A673 (cell line): ENCODE measurements at regions not wholly inside any gene's neighbourhood (a gene's known extent, or its start where the extent isn't known, plus 50 kb on each side); places are given as distances from the start of the nearest gene placed in this dataset.

ENCODE experiments used
- BruUV-seq: library from RNA; stranded (reverse); fragments of 400-500 nt; replicated peaks from 2 replicates; lab custom pipeline; 2021; lab: Mats Ljungman, UMichigan
- CTCF ChIA-PET: fragments of 300-600 bp; sonication (Branson Sonifier 250); formaldehyde crosslinking; loops from one replicate; lab custom pipeline; 2022; ENCODE audit warnings: antibody characterized with exemption; lab: Charles Lee
- POLR2A ChIA-PET: fragments of 300-600 bp; sonication (Branson Sonifier 250); formaldehyde crosslinking; loops from one replicate; lab custom pipeline; 2022; ENCODE audit warnings: antibody characterized with exemption; ENCODE audit not compliant: low non-redundant PET; lab: Charles Lee
- DNase-seq: peaks from one replicate; pipeline ENCODE4 v3.0.0-alpha.2; 2015; ENCODE audit warnings: low spot score
- H3K27ac ChIP-seq: fragments of 200-600 bp; sonication (generic); 2 replicates; pipeline ENCODE4 v1.5.1; 2016; ENCODE audit warnings: mixed run types, low read depth, mild to moderate bottlenecking, mixed read lengths, antibody characterized with exemption, low read length; ENCODE audit not compliant: poor library complexity, severe bottlenecking
- H3K27me3 ChIP-seq: fragments of 200-600 bp; sonication (generic); replicated peaks from 2 replicates; pipeline ENCODE4 v1.6.1; 2017; ENCODE audit warnings: mixed run types, low read depth, mild to moderate bottlenecking, mixed read lengths, antibody characterized with exemption, low read length; ENCODE audit not compliant: insufficient read depth, poor library complexity
- H3K36me3 ChIP-seq: fragments of 200-600 bp; sonication (generic); 2 replicates; pipeline ENCODE4 v1.6.1; 2016; ENCODE audit warnings: mixed run types, mild to moderate bottlenecking, mixed read lengths, antibody characterized with exemption, low read length; ENCODE audit not compliant: insufficient read depth, poor library complexity, severe bottlenecking
- H3K4me1 ChIP-seq: fragments of 200-600 bp; sonication (generic); 2 replicates; pipeline ENCODE4 v1.6.1; 2017; ENCODE audit warnings: mixed run types, mild to moderate bottlenecking, mixed read lengths, antibody characterized with exemption, low read length; ENCODE audit not compliant: insufficient read depth, poor library complexity, severe bottlenecking
- H3K4me3 ChIP-seq: fragments of 200-600 bp; sonication (generic); 2 replicates; pipeline ENCODE4 v1.5.1; 2016; ENCODE audit warnings: low read depth, mixed run types, mild to moderate bottlenecking, mixed read lengths, low read length; ENCODE audit not compliant: poor library complexity, severe bottlenecking
- H3K9me3 ChIP-seq: fragments of 200-600 bp; sonication (generic); 2 replicates; pipeline ENCODE4 v1.6.1; 2016; ENCODE audit warnings: mixed run types, low read depth, mild to moderate bottlenecking, mixed read lengths, antibody characterized with exemption, low read length; ENCODE audit not compliant: poor library complexity, severe bottlenecking
- CTCF ChIP-seq: fragments of 300-800, 200-600 bp; sonication (generic); conservative IDR thresholded peaks from 2 replicates; pipeline ENCODE4 v1.5.1; 2017; ENCODE audit warnings: low read depth, mild to moderate bottlenecking, antibody characterized with exemption, low read length, moderate library complexity, mixed read lengths
- EZH2 ChIP-seq: fragments of 200-600 bp; sonication (generic); IDR thresholded peaks from 2 replicates; pipeline ENCODE4 v1.6.1; 2017; ENCODE audit warnings: borderline replicate concordance, low read depth, mild to moderate bottlenecking, mixed read lengths, antibody characterized with exemption, low read length; ENCODE audit not compliant: poor library complexity, severe bottlenecking
- intact Hi-C: fragments of 100-400 bp; cut with micrococcal nuclease; formaldehyde crosslinking; loops from one replicate; pipeline ENCODE4 v1.10.0; 2022; ENCODE audit not compliant: unreplicated experiment

GRCh38 chr5:125836256-125836655 lies 587.0 kb upstream of the GRAMD2B start:
- POLR2A ChIA-PET, result no interaction called here
- Histone ChIP-seq H3K9me3 (no peaks in the 10 kb centered on the region), H3K27ac (no peak overlapping the region), H3K4me1 (no peaks in the 10 kb centered on the region), H3K4me3 (no peak overlapping the region), H3K27me3 (no peaks in the 10 kb centered on the region), H3K36me3 (no peaks in the 10 kb centered on the region)
- DNase-seq, result no peak
- TF ChIP-seq CTCF (no peak), EZH2 (no peak)
- intact Hi-C loops, result no loop called here
- BruUV-seq, result no TSS peak
- CTCF ChIA-PET, result no interaction called here

GRCh38 chr5:125837866-125838265 lies 585.3 kb upstream of the GRAMD2B start:
- no peak overlapping the region for H3K4me3 ChIP-seq
- H3K27ac ChIP-seq, result no peak overlapping the region
- no peak for TF ChIP-seq EZH2
- TF ChIP-seq CTCF, result no peak
- H3K27me3 ChIP-seq, result no peaks in the 10 kb centered on the region
- intact Hi-C loops, result no loop called here
- no peaks in the 10 kb centered on the region for H3K4me1 ChIP-seq
- no peaks in the 10 kb centered on the region for H3K9me3 ChIP-seq
- ChIA-PET CTCF (no interaction called here), POLR2A (no interaction called here)
- no peak for DNase-seq
- no peaks in the 10 kb centered on the region for H3K36me3 ChIP-seq
- BruUV-seq, result no TSS peak

- ChIA-PET CTCF (no interaction called here), POLR2A (no interaction called here)
- no peak for DNase-seq
- intact Hi-C loops, result no loop called here
- TF ChIP-seq EZH2, result no peak
- TF ChIP-seq CTCF, result no peak
- BruUV-seq, result no TSS peak
- no peaks in the 10 kb centered on the region for H3K27me3 ChIP-seq
- H3K9me3 ChIP-seq, result no peaks in the 10 kb centered on the region
- no peaks in the 10 kb centered on the region for H3K36me3 ChIP-seq
- no peak overlapping the region for H3K27ac ChIP-seq
- no peak overlapping the region for H3K4me3 ChIP-seq
- no peaks in the 10 kb centered on the region for H3K4me1 ChIP-seq
These were observed 575.6 kb upstream of the GRAMD2B start for GRCh38 chr5:125847561-125847960.
